NT2/D1 (cell line): ENCODE measurements at regions not wholly inside any gene's neighbourhood (a gene's known extent, or its start where the extent isn't known, plus 50 kb on each side); places are given as distances from the start of the nearest gene placed in this dataset.

Experiments used
- DNase-seq: peaks from one replicate; pipeline ENCODE4 v3.0.0-alpha.2; 2011; ENCODE audit warnings: low read depth, low spot score
- H3K27me3 ChIP-seq: 2 replicates; pipeline ENCODE4 v1.6.0; 2011; ENCODE audit warnings: mild to moderate bottlenecking; ENCODE audit not compliant: insufficient read length, insufficient read depth
- H3K36me3 ChIP-seq: 2 replicates; pipeline ENCODE4 v1.6.1; 2011; ENCODE audit warnings: mild to moderate bottlenecking, low read length, mixed read lengths; ENCODE audit not compliant: insufficient read depth, insufficient read length
- H3K4me1 ChIP-seq: 2 replicates; pipeline ENCODE4 v1.5.1; 2011; ENCODE audit not compliant: insufficient read depth, insufficient read length
- H3K4me3 ChIP-seq: 2 replicates; pipeline ENCODE4 v1.5.1; 2011; ENCODE audit warnings: low read depth; ENCODE audit not compliant: insufficient read length
- H3K9ac ChIP-seq: 2 replicates; pipeline ENCODE4 v1.6.0; 2011; ENCODE audit warnings: low read depth; ENCODE audit not compliant: insufficient read length
- H3K9me3 ChIP-seq: 2 replicates; pipeline ENCODE4 v1.5.1; 2011; ENCODE audit warnings: mild to moderate bottlenecking, low read length; ENCODE audit not compliant: insufficient read depth
- SUZ12 ChIP-seq: IDR thresholded peaks from 2 replicates; pipeline ENCODE4 v1.6.1; 2011; ENCODE audit not compliant: insufficient read length, insufficient read depth; ENCODE audit errors: extremely low read depth
- YY1 ChIP-seq: IDR thresholded peaks from 2 replicates; pipeline ENCODE4 v1.6.1; 2011; ENCODE audit not compliant: insufficient read length, insufficient read depth
- ZNF274 ChIP-seq: IDR thresholded peaks from 2 replicates; pipeline ENCODE4 v1.6.1; 2011; ENCODE audit warnings: mild to moderate bottlenecking, low read depth, low read length

DNA sequence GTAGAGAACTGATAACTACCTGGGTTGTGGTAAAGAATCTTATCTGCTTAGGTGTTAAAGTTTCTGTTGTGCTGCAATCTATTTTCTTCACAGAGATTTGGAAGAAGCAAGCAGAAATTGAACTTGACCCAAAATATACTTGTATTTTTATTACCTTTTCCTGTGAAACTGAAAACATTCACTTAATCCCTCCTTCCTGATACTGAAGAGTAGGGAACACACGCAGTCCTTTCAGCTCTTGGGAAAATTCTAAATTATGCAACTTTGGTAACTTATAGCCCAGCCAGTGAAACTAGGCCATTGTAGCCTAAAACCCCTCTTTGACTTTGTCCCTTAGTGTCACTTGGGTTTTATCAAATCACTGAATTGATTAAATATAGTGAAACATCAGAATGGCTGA is 128.4 kb upstream of the MEIS1 start:
- Histone ChIP-seq H3K9me3 (peaks cover 4% of the 10 kb centered on the region; the same call in 1 of the 2 replicates), H3K36me3 (no peaks in the 10 kb centered on the region), H3K27me3 (no peaks in the 10 kb centered on the region), H3K9ac (no peak overlapping the region), H3K4me3 (no peak overlapping the region), H3K4me1 (no peaks in the 10 kb centered on the region)
- DNase-seq, result no peak
- TF ChIP-seq ZNF274, result no peak

GRCh38 chr2:66305718-66306117 is 129.2 kb upstream of the MEIS1 start:
- Histone ChIP-seq H3K27me3 (no peaks in the 10 kb centered on the region), H3K9me3 (no peaks in the 10 kb centered on the region), H3K4me1 (no peaks in the 10 kb centered on the region), H3K36me3 (no peaks in the 10 kb centered on the region), H3K4me3 (no peak overlapping the region), H3K9ac (no peak overlapping the region)
- no peak for TF ChIP-seq ZNF274
- TF ChIP-seq SUZ12, result no peak
- TF ChIP-seq YY1, result no peak
- DNase-seq, result no peak

DNA sequence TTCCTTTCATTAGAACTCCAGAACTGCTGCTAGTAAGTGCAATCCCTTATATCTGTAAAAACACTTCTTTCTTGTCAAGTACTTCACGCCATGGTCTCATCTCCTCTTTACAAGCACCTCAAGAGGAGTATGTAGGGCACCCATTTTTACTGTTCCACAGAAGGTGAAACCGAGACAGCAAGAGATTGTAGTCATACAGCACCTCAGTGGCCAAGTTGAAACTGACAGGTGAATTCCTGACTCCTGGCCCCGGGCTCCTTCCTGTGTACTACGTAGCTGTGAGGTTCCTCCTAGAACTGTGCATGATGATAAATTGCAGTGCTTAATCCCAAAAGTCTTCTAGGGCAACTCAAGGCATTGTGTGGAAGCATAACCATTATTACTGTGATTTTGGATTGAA is 131.5 kb upstream of the MEIS1 start:
- no peak overlapping the region for H3K4me3 ChIP-seq
- H3K27me3 ChIP-seq, result no peaks in the 10 kb centered on the region
- no peak for TF ChIP-seq SUZ12
- TF ChIP-seq YY1, result no peak
- no peak for TF ChIP-seq ZNF274
- H3K9ac ChIP-seq, result no peak overlapping the region
- H3K36me3 ChIP-seq, result no peaks in the 10 kb centered on the region
- no peak for DNase-seq
- H3K4me1 ChIP-seq, result no peaks in the 10 kb centered on the region
- no peaks in the 10 kb centered on the region for H3K9me3 ChIP-seq

GRCh38 chr2:66301767-66302140 is 133.2 kb upstream of the MEIS1 start:
- H3K4me1 ChIP-seq, result no peaks in the 10 kb centered on the region
- H3K9ac ChIP-seq, result no peak overlapping the region
- no peak for TF ChIP-seq YY1
- no peak for TF ChIP-seq ZNF274
- TF ChIP-seq SUZ12, result no peak
- no peak overlapping the region for H3K4me3 ChIP-seq
- H3K27me3 ChIP-seq, result no peaks in the 10 kb centered on the region
- no peaks in the 10 kb centered on the region for H3K36me3 ChIP-seq
- no peak for DNase-seq
- H3K9me3 ChIP-seq, result no peaks in the 10 kb centered on the region

- Histone ChIP-seq H3K4me1 (no peaks in the 10 kb centered on the region), H3K36me3 (no peaks in the 10 kb centered on the region), H3K27me3 (no peaks in the 10 kb centered on the region), H3K9ac (no peak overlapping the region), H3K4me3 (no peak overlapping the region), H3K9me3 (no peaks in the 10 kb centered on the region)
- no peak for DNase-seq
- TF ChIP-seq YY1 (no peak), SUZ12 (no peak), ZNF274 (no peak)
These were observed 133.7 kb upstream of the MEIS1 start for GRCh38 chr2:66301022-66301766.

GRCh38 chr2:66283787-66284186 is 151.1 kb upstream of the MEIS1 start:
- TF ChIP-seq ZNF274 (no peak), YY1 (no peak), SUZ12 (no peak)
- Histone ChIP-seq H3K27me3 (no peaks in the 10 kb centered on the region), H3K36me3 (no peaks in the 10 kb centered on the region), H3K9me3 (no peaks in the 10 kb centered on the region), H3K4me1 (no peaks in the 10 kb centered on the region), H3K9ac (no peak overlapping the region), H3K4me3 (no peak overlapping the region)
- DNase-seq, result no peak

- H3K9ac ChIP-seq, result no peak overlapping the region
- no peak overlapping the region for H3K4me3 ChIP-seq
- no peak for DNase-seq
- no peaks in the 10 kb centered on the region for H3K36me3 ChIP-seq
- H3K9me3 ChIP-seq, result no peaks in the 10 kb centered on the region
- TF ChIP-seq YY1, result no peak
- no peak for TF ChIP-seq ZNF274
- TF ChIP-seq SUZ12, result no peak
- no peaks in the 10 kb centered on the region for H3K4me1 ChIP-seq
- H3K27me3 ChIP-seq, result no peaks in the 10 kb centered on the region
These were observed 152.9 kb upstream of the MEIS1 start for GRCh38 chr2:66281980-66282379.

- Histone ChIP-seq H3K27me3 (no peaks in the 10 kb centered on the region), H3K9me3 (no peaks in the 10 kb centered on the region), H3K36me3 (no peaks in the 10 kb centered on the region), H3K9ac (no peak overlapping the region), H3K4me3 (no peak overlapping the region), H3K4me1 (no peaks in the 10 kb centered on the region)
- TF ChIP-seq YY1, result no peak
- no peak for TF ChIP-seq SUZ12
- no peak for TF ChIP-seq ZNF274
- DNase-seq, result no peak
These were observed 155.9 kb upstream of the MEIS1 start for GRCh38 chr2:66279024-66279423.
